ENCODE measurements at regions not wholly inside any gene's neighbourhood (a gene's known extent, or its start where the extent isn't known, plus 50 kb on each side); places are given as distances from the start of the nearest gene placed in this dataset.

- DNase-seq (ENCODE audit: low read depth in 2 of 2) = no peak
Measured at GRCh38 chr3:76683256-76683655, 356.6 kb upstream of the ROBO2 start.

- DNase-seq (ENCODE audit: low read depth in 2 of 2) = no peak
Measured at GRCh38 chr3:76684946-76685345, 355.0 kb upstream of the ROBO2 start.

GRCh38 chr3:76685858-76686257 is 354.0 kb upstream of the ROBO2 start:
- no peak for DNase-seq (ENCODE audit: low read depth in 2 of 2)

GRCh38 chr3:76687019-76687418 is 352.9 kb upstream of the ROBO2 start:
- DNase-seq (ENCODE audit: low read depth in 2 of 2) = no peak

- no peak for DNase-seq (ENCODE audit: low read depth in 2 of 2)
Measured at GRCh38 chr3:76694063-76694462, 345.8 kb upstream of the ROBO2 start.

GRCh38 chr3:76698136-76698706 is 341.7 kb upstream of the ROBO2 start:
- DNase-seq (ENCODE audit: low read depth in 2 of 2) = no peak

GRCh38 chr3:76699846-76700245 is 340.1 kb upstream of the ROBO2 start:
- no peak for DNase-seq (ENCODE audit: low read depth in 2 of 2)

GRCh38 chr3:76700323-76700722 is 339.6 kb upstream of the ROBO2 start:
- DNase-seq (ENCODE audit: low read depth in 2 of 2) = no peak

- no peak for DNase-seq (ENCODE audit: low read depth in 2 of 2)
Measured at GRCh38 chr3:76702676-76703075, 337.2 kb upstream of the ROBO2 start.

GRCh38 chr3:76715426-76715825 is 324.5 kb upstream of the ROBO2 start:
- DNase-seq (ENCODE audit: low read depth in 2 of 2) = no peak

GRCh38 chr3:76723366-76723765 is 316.5 kb upstream of the ROBO2 start:
- DNase-seq (ENCODE audit: low read depth in 2 of 2) = no peak

GRCh38 chr3:76724075-76724474 is 315.8 kb upstream of the ROBO2 start:
- no peak for DNase-seq (ENCODE audit: low read depth in 2 of 2)

GRCh38 chr3:76724706-76725105 is 315.2 kb upstream of the ROBO2 start:
- no peak for DNase-seq (ENCODE audit: low read depth in 2 of 2)

GRCh38 chr3:76726034-76726433 is 313.9 kb upstream of the ROBO2 start:
- no peak for DNase-seq (ENCODE audit: low read depth in 2 of 2)

GRCh38 chr3:76728426-76728825 is 311.5 kb upstream of the ROBO2 start:
- DNase-seq (ENCODE audit: low read depth in 2 of 2) = no peak

- DNase-seq (ENCODE audit: low read depth in 2 of 2) = no peak
Measured at GRCh38 chr3:76731471-76731870, 308.4 kb upstream of the ROBO2 start.

- no peak for DNase-seq (ENCODE audit: low read depth in 2 of 2)
Measured at GRCh38 chr3:76733073-76733759, 306.7 kb upstream of the ROBO2 start.

- no peak for DNase-seq (ENCODE audit: low read depth in 2 of 2)
Measured at GRCh38 chr3:76735152-76735551, 304.7 kb upstream of the ROBO2 start.

- DNase-seq (ENCODE audit: low read depth in 2 of 2) = no peak
Measured at GRCh38 chr3:76753599-76753998, 286.3 kb upstream of the ROBO2 start.

- DNase-seq (ENCODE audit: low read depth in 2 of 2) = no peak
Measured at GRCh38 chr3:76754247-76754646, 285.7 kb upstream of the ROBO2 start.

GRCh38 chr3:76756577-76756976 is 283.3 kb upstream of the ROBO2 start:
- no peak for DNase-seq (ENCODE audit: low read depth in 2 of 2)

- no peak for DNase-seq (ENCODE audit: low read depth in 2 of 2)
Measured at GRCh38 chr3:76760336-76760735, 279.6 kb upstream of the ROBO2 start.

GRCh38 chr3:76765511-76765910 is 274.4 kb upstream of the ROBO2 start:
- DNase-seq (ENCODE audit: low read depth in 2 of 2) = no peak

- DNase-seq (ENCODE audit: low read depth in 2 of 2) = no peak
Measured at GRCh38 chr3:76768912-76769311, 271.0 kb upstream of the ROBO2 start.
